ENCODE measurements at regions not wholly inside any gene's neighbourhood (a gene's known extent, or its start where the extent isn't known, plus 50 kb on each side); places are given as distances from the start of the nearest gene placed in this dataset.

DNA sequence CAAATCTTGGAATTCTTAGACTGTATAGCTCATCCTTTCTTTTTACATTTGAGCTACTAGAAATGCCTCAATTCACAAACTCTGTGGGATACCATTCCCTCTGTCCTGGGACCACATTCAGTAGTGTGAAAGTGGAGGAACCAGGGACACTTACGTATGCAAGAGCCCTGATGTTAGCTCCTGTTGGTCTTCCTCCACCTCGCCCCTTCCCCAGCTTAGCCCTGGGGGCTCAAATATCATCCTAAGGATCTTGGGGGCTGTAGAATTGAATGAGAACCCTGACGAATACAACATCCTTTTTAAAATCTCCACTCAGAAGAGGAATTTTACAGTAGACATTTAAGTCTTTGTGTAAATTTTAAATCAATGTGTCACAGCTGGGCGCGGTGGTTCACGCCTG lies 65.2 kb upstream of the RAPH1 start:
- no peak overlapping the region for H3K9ac ChIP-seq (ENCODE audit: low read depth, low read length, poor library complexity, severe bottlenecking)
- no peaks in the 10 kb centered on the region for H3K9me2 ChIP-seq (replicated peaks; ENCODE audit: low read depth, low read length)
- H3K4me2 ChIP-seq (ENCODE audit: low read depth, low read length, poor library complexity, severe bottlenecking): no peak overlapping the region
- no peak overlapping the region for H3K4me3 ChIP-seq (ENCODE audit: low read length, poor library complexity, severe bottlenecking)
- H3K4me1 ChIP-seq (ENCODE audit: insufficient read depth, low read length, poor library complexity, severe bottlenecking): peaks cover 11% of the 10 kb centered on the region
- no peak overlapping the region for H2AFZ ChIP-seq (ENCODE audit: low read length)
- no peaks in the 10 kb centered on the region for H4K20me1 ChIP-seq (ENCODE audit: insufficient read depth, low read length, poor library complexity, severe bottlenecking)
- TF ChIP-seq, protein P1, sequence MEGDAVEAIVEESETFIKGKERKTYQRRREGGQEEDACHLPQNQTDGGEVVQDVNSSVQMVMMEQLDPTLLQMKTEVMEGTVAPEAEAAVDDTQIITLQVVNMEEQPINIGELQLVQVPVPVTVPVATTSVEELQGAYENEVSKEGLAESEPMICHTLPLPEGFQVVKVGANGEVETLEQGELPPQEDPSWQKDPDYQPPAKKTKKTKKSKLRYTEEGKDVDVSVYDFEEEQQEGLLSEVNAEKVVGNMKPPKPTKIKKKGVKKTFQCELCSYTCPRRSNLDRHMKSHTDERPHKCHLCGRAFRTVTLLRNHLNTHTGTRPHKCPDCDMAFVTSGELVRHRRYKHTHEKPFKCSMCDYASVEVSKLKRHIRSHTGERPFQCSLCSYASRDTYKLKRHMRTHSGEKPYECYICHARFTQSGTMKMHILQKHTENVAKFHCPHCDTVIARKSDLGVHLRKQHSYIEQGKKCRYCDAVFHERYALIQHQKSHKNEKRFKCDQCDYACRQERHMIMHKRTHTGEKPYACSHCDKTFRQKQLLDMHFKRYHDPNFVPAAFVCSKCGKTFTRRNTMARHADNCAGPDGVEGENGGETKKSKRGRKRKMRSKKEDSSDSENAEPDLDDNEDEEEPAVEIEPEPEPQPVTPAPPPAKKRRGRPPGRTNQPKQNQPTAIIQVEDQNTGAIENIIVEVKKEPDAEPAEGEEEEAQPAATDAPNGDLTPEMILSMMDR (conservative IDR thresholded peaks at IDR 0.05; ENCODE audit: low read length): no peak
- TF ChIP-seq EZH2phosphoT487 (IDR thresholded peaks at IDR 0.05; ENCODE audit: borderline replicate concordance): no peak
- H3K9me3 ChIP-seq (ENCODE audit: insufficient read depth, low read depth, low read length): no peaks in the 10 kb centered on the region
- no peaks in the 10 kb centered on the region for H3K36me3 ChIP-seq (ENCODE audit: insufficient read depth, low read length)
- peaks cover 73% of the 10 kb centered on the region for H3K27me3 ChIP-seq (ENCODE audit: insufficient read depth, low read length, poor library complexity, severe bottlenecking)
- H3K79me2 ChIP-seq (ENCODE audit: insufficient read depth, low read length): no peaks in the 10 kb centered on the region
- no peaks in the 10 kb centered on the region for H3F3A ChIP-seq (ENCODE audit: low read depth)

DNA sequence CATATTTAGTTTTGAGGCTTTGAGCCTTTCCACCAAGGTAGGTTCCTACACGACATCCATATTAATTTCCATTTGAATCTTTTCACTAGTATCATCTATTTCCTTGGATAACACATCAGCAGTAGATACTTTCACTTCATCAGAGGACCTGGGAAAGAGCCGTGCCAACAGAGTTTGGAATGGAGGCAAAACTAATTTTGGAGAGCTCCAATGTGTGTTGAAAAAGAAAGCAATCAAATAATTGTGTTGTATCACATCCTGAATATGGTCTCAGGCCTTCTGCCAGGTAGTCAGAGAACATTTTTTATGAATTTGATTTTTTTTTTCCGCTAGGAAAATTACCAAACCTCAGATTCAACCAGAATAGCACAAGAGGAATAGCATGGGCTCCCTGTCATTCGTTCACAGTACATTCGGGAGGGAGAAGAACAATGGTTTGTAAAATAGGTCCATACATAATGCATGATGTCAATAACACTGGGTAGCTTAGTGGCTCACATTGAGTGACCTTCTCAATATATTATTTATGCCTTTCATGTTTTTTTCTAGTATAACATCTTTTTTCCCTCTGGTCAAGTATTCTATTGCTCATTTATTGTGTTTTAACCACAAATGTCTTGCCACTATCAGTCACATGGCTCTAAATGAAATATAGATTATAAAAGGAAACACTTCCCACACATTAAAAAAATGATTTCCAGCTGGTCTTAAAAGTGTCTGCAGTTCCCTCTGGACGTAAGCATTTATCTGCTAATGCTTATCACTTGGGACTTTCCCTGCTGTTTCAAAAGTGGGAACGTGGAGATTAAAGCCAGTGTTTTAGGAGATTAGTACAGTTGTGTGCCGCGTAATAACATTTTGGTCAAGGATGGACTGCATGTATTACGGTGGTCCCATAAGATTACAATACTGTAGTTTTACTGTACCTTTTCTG lies 68.6 kb upstream of the RAPH1 start:
- Histone ChIP-seq H3K4me3 (ENCODE audit: low read length, poor library complexity, severe bottlenecking) (no peak overlapping the region), H3K36me3 (ENCODE audit: insufficient read depth, low read length) (no peaks in the 10 kb centered on the region), H3F3A (ENCODE audit: low read depth) (no peaks in the 10 kb centered on the region), H3K9ac (ENCODE audit: low read depth, low read length, poor library complexity, severe bottlenecking) (no peak overlapping the region), H3K4me1 (ENCODE audit: insufficient read depth, low read length, poor library complexity, severe bottlenecking) (peaks cover 2% of the 10 kb centered on the region), H3K79me2 (ENCODE audit: insufficient read depth, low read length) (no peaks in the 10 kb centered on the region), H3K9me2 (replicated peaks; ENCODE audit: low read depth, low read length) (no peaks in the 10 kb centered on the region), H3K27me3 (ENCODE audit: insufficient read depth, low read length, poor library complexity, severe bottlenecking) (peaks cover 45% of the 10 kb centered on the region), H4K20me1 (ENCODE audit: insufficient read depth, low read length, poor library complexity, severe bottlenecking) (no peaks in the 10 kb centered on the region), H3K9me3 (ENCODE audit: insufficient read depth, low read depth, low read length) (no peaks in the 10 kb centered on the region), H3K4me2 (ENCODE audit: low read depth, low read length, poor library complexity, severe bottlenecking) (no peak overlapping the region), H2AFZ (ENCODE audit: low read length) (no peak overlapping the region)
- TF ChIP-seq, protein P1 (conservative IDR thresholded peaks at IDR 0.05; ENCODE audit: low read length): no peak
- TF ChIP-seq EZH2phosphoT487 (IDR thresholded peaks at IDR 0.05; ENCODE audit: borderline replicate concordance): no peak

DNA sequence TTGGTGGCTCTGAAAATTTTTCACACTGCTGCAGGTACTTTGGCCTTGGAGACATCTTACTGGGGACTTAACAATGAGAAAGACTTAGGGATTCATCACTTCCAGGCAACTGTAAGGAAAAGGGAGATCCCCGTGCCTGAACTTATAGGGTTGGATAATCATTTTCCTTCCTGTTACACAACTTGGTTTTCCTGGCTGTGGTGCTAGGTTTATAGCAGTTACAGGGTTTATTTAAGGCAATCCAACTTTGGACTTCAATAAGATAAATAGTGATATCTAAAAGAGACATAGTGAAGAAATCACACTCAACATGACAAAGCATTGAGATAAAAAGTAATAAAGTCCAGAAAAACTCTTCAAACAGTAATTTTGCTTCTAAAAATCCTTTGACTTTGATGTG lies 70.2 kb upstream of the RAPH1 start:
- Histone ChIP-seq H2AFZ (ENCODE audit: low read length) (no peak overlapping the region), H3K79me2 (ENCODE audit: insufficient read depth, low read length) (no peaks in the 10 kb centered on the region), H3K9me3 (ENCODE audit: insufficient read depth, low read depth, low read length) (no peaks in the 10 kb centered on the region), H3F3A (ENCODE audit: low read depth) (no peaks in the 10 kb centered on the region), H4K20me1 (ENCODE audit: insufficient read depth, low read length, poor library complexity, severe bottlenecking) (no peaks in the 10 kb centered on the region), H3K27me3 (ENCODE audit: insufficient read depth, low read length, poor library complexity, severe bottlenecking) (peaks cover 30% of the 10 kb centered on the region), H3K9me2 (replicated peaks; ENCODE audit: low read depth, low read length) (no peaks in the 10 kb centered on the region), H3K4me1 (ENCODE audit: insufficient read depth, low read length, poor library complexity, severe bottlenecking) (no peaks in the 10 kb centered on the region), H3K4me3 (ENCODE audit: low read length, poor library complexity, severe bottlenecking) (no peak overlapping the region), H3K9ac (ENCODE audit: low read depth, low read length, poor library complexity, severe bottlenecking) (no peak overlapping the region), H3K4me2 (ENCODE audit: low read depth, low read length, poor library complexity, severe bottlenecking) (no peak overlapping the region), H3K36me3 (ENCODE audit: insufficient read depth, low read length) (no peaks in the 10 kb centered on the region)
- TF ChIP-seq EZH2phosphoT487 (IDR thresholded peaks at IDR 0.05; ENCODE audit: borderline replicate concordance): no peak
- TF ChIP-seq, protein P1 (conservative IDR thresholded peaks at IDR 0.05; ENCODE audit: low read length): no peak

Measured in Loucy (cell line).